Neural progenitor cell (in vitro differentiated cells): ENCODE measurements at regions not wholly inside any gene's neighbourhood (a gene's known extent, or its start where the extent isn't known, plus 50 kb on each side); places are given as distances from the start of the nearest gene placed in this dataset.

Experiments used
- DNase-seq: peaks from one replicate; pipeline ENCODE4 v3.0.0-alpha.2; 2016; ENCODE audit warnings: low spot score
- H2AFZ ChIP-seq: fragments of 200-600 bp; sonication (generic); replicated peaks from 2 replicates; pipeline ENCODE4 v1.6.1; 2016; ENCODE audit warnings: antibody characterized with exemption
- H3F3A ChIP-seq: fragments of 200-600 bp; sonication (generic); 2 replicates; pipeline ENCODE4 v1.6.1; 2016; ENCODE audit warnings: antibody characterized with exemption, low read depth
- H3K27ac ChIP-seq: fragments of 200-600 bp; sonication (generic); 2 replicates; pipeline ENCODE4 v1.5.1; 2016; ENCODE audit warnings: mild to moderate bottlenecking
- H3K27me3 ChIP-seq: fragments of 200-600 bp; sonication (generic); 2 replicates; pipeline ENCODE4 v1.6.1; 2016; ENCODE audit warnings: mild to moderate bottlenecking, moderate library complexity
- H3K36me3 ChIP-seq: fragments of 200-600 bp; sonication (generic); 2 replicates; pipeline ENCODE4 v1.5.1; 2016
- H3K4me1 ChIP-seq: fragments of 200-600 bp; sonication (generic); 2 replicates; pipeline ENCODE4 v1.6.1; 2016; ENCODE audit warnings: mixed run types
- H3K4me2 ChIP-seq: fragments of 200-600 bp; sonication (generic); 2 replicates; pipeline ENCODE4 v1.6.1; 2016
- H3K4me3 ChIP-seq: fragments of 200-600 bp; sonication (generic); 2 replicates; pipeline ENCODE4 v1.5.1; 2016
- H3K79me2 ChIP-seq: fragments of 200-600 bp; sonication (generic); 2 replicates; pipeline ENCODE4 v1.6.1; 2016; ENCODE audit warnings: low read depth
- H3K9ac ChIP-seq: fragments of 200-600 bp; sonication (generic); 2 replicates; pipeline ENCODE4 v1.6.1; 2016
- H3K9me3 ChIP-seq: fragments of 200-600 bp; sonication (generic); 2 replicates; pipeline ENCODE4 v1.5.1; 2016; ENCODE audit warnings: low read depth
- H4K20me1 ChIP-seq: fragments of 200-600 bp; sonication (generic); 2 replicates; pipeline ENCODE4 v1.6.1; 2016; ENCODE audit warnings: low read depth
- H3K27ac Mint-ChIP-seq: 3 replicates; pipeline ENCODE4 v1.8.0; 2021; ENCODE audit warnings: mixed read lengths
- H3K27me3 Mint-ChIP-seq: 2 replicates; pipeline ENCODE4 v1.8.0; 2022; ENCODE audit warnings: low read depth, mild to moderate bottlenecking, inconsistent platforms, moderate library complexity, mixed read lengths; ENCODE audit not compliant: insufficient read depth
- H3K36me3 Mint-ChIP-seq: 3 replicates; pipeline ENCODE4 v1.8.0; 2021; ENCODE audit warnings: mixed read lengths
- H3K4me1 Mint-ChIP-seq: 3 replicates; pipeline ENCODE4 v1.8.0; 2021; ENCODE audit warnings: mixed read lengths
- H3K4me3 Mint-ChIP-seq: 3 replicates; pipeline ENCODE4 v1.8.0; 2021; ENCODE audit warnings: mild to moderate bottlenecking, moderate library complexity, mixed read lengths
- H3K9me3 Mint-ChIP-seq: 3 replicates; pipeline ENCODE4 v1.8.0; 2020; ENCODE audit warnings: mixed read lengths
- CTCF ChIP-seq: fragments of 200-600 bp; sonication (generic); IDR thresholded peaks from 2 replicates; pipeline ENCODE4 v1.5.1; 2017; ENCODE audit warnings: antibody characterized with exemption, mild to moderate bottlenecking
- EZH2 ChIP-seq: fragments of 200-600 bp; sonication (generic); IDR thresholded peaks from 2 replicates; pipeline ENCODE4 v1.6.1; 2017; ENCODE audit warnings: antibody characterized with exemption, mild to moderate bottlenecking, moderate library complexity
- EZH2phosphoT487 ChIP-seq: fragments of 200-600 bp; sonication (generic); IDR thresholded peaks from 2 replicates; pipeline ENCODE4 v1.6.1; 2017; ENCODE audit warnings: antibody characterized with exemption

DNA sequence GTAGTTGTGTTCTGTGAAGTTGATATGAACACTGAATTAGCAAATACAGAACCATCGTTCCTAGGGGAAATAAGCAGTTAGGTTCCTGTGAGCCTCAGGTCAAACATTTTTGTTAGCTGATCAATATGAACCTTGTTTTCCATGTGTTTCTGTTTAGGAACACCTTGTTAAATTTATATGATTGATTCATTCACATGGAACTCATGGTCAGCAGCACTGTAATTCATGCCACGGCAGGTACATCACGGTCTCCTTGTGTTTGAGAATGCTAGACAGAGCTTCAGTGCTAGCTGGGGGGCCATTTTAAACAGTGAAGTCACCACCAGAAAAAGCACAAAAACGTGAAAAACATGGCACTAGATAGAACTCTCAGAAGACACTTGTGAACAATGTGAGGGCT lies 62.2 kb downstream of the MYCN start:
- TF ChIP-seq EZH2 (no peak), CTCF (no peak), EZH2phosphoT487 (no peak)
- H2AFZ ChIP-seq, result no peak overlapping the region

GRCh38 chr2:16002144-16002543 lies 61.8 kb downstream of the MYCN start:
- Histone ChIP-seq H3K4me2 (no peak overlapping the region), H3K9me3 (no peaks in the 10 kb centered on the region), H3K36me3 (no peaks in the 10 kb centered on the region), H4K20me1 (no peaks in the 10 kb centered on the region), H3K27me3 (no peaks in the 10 kb centered on the region), H2AFZ (no peak overlapping the region), H3K4me1 (peaks cover 7% of the 10 kb centered on the region), H3K27ac (no peak overlapping the region), H3K9ac (no peak overlapping the region), H3F3A (no peaks in the 10 kb centered on the region), H3K4me3 (no peak overlapping the region), H3K79me2 (no peaks in the 10 kb centered on the region)
- Mint-ChIP-seq H3K27ac (no peak overlapping the region), H3K4me3 (no peak overlapping the region), H3K9me3 (peaks cover 13% of the 10 kb centered on the region), H3K4me1 (peaks cover 21% of the 10 kb centered on the region), H3K36me3 (peaks cover 7% of the 10 kb centered on the region), H3K27me3 (peaks cover 23% of the 10 kb centered on the region)
- TF ChIP-seq EZH2, result no peak
- no peak for TF ChIP-seq CTCF
- TF ChIP-seq EZH2phosphoT487, result no peak
- DNase-seq, result no peak

More for the DNA sequence above, 62.2 kb downstream of the MYCN start:
- H3F3A ChIP-seq, result no peaks in the 10 kb centered on the region
- Mint-ChIP-seq H3K36me3 (peaks cover 7% of the 10 kb centered on the region), H3K9me3 (peaks cover 13% of the 10 kb centered on the region), H3K27me3 (peaks cover 19% of the 10 kb centered on the region), H3K4me3 (no peak overlapping the region), H3K27ac (no peak overlapping the region), H3K4me1 (peaks cover 21% of the 10 kb centered on the region)
- H3K4me2 ChIP-seq, result no peak overlapping the region
- no peak for DNase-seq
- no peak overlapping the region for H3K27ac ChIP-seq
- H3K36me3 ChIP-seq, result no peaks in the 10 kb centered on the region
- no peaks in the 10 kb centered on the region for H4K20me1 ChIP-seq
- H3K9ac ChIP-seq, result no peak overlapping the region
- no peak overlapping the region for H3K4me3 ChIP-seq
- H3K4me1 ChIP-seq, result peaks cover 7% of the 10 kb centered on the region
- H3K79me2 ChIP-seq, result no peaks in the 10 kb centered on the region
- no peaks in the 10 kb centered on the region for H3K27me3 ChIP-seq
- H3K9me3 ChIP-seq, result no peaks in the 10 kb centered on the region

DNA sequence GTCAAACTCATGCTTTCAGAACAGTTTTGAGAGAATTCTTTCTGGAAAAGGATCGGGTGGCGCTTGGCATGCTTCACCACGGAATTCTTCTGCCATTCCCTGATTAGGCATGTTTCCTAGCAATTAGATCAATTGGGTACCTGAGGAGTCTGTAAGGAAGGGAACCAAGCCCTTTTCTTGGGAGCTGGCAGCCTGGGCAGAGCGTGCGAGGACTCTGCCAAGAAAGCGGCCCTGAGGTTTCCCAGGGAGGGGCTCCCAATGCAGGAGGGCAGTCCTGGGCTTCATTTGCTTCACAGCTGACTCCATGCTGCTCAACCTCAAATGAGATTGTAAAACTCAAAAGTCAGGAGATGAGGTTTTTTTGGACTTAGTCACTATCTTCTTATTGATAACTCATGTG lies 60.3 kb downstream of the MYCN start:
- peaks cover 18% of the 10 kb centered on the region for H3K27me3 Mint-ChIP-seq
- Histone ChIP-seq H3K9me3 (no peaks in the 10 kb centered on the region), H3K4me3 (no peak overlapping the region), H3K4me2 (no peak overlapping the region), H3K79me2 (no peaks in the 10 kb centered on the region), H3K27me3 (no peaks in the 10 kb centered on the region), H3F3A (no peaks in the 10 kb centered on the region), H4K20me1 (no peaks in the 10 kb centered on the region), H3K27ac (no peak overlapping the region), H2AFZ (no peak overlapping the region), H3K36me3 (no peaks in the 10 kb centered on the region), H3K4me1 (peaks cover 7% of the 10 kb centered on the region), H3K9ac (no peak overlapping the region)
- no peak overlapping the region for H3K27ac Mint-ChIP-seq
- H3K4me3 Mint-ChIP-seq, result no peak overlapping the region
- TF ChIP-seq EZH2phosphoT487 (no peak), EZH2 (no peak), CTCF (no peak)
- no peak for DNase-seq
- H3K36me3 Mint-ChIP-seq, result peaks cover 7% of the 10 kb centered on the region
- peaks cover 13% of the 10 kb centered on the region for H3K9me3 Mint-ChIP-seq
- peaks cover 12% of the 10 kb centered on the region for H3K4me1 Mint-ChIP-seq
